ENCODE measurements at regions not wholly inside any gene's neighbourhood (a gene's known extent, or its start where the extent isn't known, plus 50 kb on each side); places are given as distances from the start of the nearest gene placed in this dataset.
A peak's percentile ranks its signal among the peaks of the same experiment; 100 is the strongest.

DNA sequence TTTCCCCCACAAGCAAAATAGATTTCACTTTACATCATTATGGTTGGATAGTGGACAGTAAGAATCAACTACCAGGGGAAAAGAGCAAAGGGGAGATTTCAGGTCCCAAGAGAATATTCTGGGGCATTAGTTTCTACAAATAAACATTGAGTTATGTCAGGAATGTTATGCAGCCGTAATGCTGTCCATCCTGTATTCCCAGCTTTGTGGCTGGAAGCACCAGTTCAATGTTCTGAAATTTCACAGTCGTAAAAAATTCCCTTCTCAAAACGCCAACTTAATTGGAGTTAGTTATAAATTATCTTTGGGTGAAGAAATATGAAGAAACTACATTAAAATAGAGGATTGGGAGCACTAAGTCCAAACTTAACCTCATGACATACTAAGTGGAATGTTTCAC, 141.5 kb upstream of the FIGN start:
- CTCF ChIA-PET: interaction anchor here (0.6 kb wide), 1 partner anchor 332 kb away, joined by 3 read pairs; no protein-coding TSS in a partner anchor

DNA sequence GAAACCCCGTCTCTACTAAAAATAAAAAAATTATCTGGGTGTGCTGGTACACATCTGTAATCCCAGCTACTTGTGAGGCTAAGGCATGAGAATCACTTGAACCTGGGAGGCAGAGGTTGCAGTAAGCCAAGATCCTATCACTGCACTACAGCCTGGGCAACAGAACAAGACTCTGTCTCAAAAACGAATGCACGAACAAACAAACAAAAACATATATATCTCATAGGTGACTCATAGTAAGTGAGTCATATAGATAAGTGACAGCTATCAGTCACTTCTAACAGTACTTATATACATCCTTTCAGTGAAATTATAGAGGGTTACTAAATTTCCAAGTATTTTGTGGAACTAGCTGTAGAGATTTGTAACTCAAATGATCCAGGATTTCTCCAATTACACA, 127.3 kb upstream of the FIGN start:
- no peak for DNase-seq (ENCODE audit: low spot score)
- POLR2A ChIA-PET (ENCODE audit: low non-redundant PET): no interaction called here
- CTCF ChIA-PET: interaction anchor here (0.6 kb wide), 1 partner anchor 428 kb away, joined by 6 read pairs; no protein-coding TSS in a partner anchor
- TF ChIP-seq, protein P1, sequence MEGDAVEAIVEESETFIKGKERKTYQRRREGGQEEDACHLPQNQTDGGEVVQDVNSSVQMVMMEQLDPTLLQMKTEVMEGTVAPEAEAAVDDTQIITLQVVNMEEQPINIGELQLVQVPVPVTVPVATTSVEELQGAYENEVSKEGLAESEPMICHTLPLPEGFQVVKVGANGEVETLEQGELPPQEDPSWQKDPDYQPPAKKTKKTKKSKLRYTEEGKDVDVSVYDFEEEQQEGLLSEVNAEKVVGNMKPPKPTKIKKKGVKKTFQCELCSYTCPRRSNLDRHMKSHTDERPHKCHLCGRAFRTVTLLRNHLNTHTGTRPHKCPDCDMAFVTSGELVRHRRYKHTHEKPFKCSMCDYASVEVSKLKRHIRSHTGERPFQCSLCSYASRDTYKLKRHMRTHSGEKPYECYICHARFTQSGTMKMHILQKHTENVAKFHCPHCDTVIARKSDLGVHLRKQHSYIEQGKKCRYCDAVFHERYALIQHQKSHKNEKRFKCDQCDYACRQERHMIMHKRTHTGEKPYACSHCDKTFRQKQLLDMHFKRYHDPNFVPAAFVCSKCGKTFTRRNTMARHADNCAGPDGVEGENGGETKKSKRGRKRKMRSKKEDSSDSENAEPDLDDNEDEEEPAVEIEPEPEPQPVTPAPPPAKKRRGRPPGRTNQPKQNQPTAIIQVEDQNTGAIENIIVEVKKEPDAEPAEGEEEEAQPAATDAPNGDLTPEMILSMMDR (conservative IDR thresholded peaks at IDR 0.05; ENCODE audit: low read depth): no peak
- no peak overlapping the region for H3K27ac ChIP-seq

More for the DNA sequence above, 141.5 kb upstream of the FIGN start:
- POLR2A ChIA-PET (ENCODE audit: low non-redundant PET): no interaction called here
- TF ChIP-seq, protein P1 (conservative IDR thresholded peaks at IDR 0.05; ENCODE audit: low read depth): no peak
- no peak overlapping the region for H3K27ac ChIP-seq
- DNase-seq (ENCODE audit: low spot score): no peak

DNA sequence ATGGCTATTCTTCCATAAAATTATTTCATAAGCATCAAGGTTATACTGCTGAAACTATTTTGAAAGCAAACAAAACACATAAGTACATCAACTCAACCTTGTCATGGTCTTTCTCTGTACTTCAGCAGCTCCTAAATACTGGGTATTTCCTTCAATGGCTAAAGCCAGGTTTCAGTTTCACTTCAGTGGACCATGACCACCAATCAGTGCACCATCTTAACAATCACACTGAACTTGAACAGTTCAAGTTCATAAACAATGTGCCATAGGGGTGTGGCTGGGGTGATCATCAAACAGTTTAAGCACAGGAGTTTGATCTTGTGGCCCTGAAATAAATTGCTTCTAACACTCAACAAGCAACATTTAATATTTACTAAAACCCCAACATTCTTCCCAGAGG, 124.1 kb upstream of the FIGN start:
- ChIA-PET POLR2A (ENCODE audit: low non-redundant PET) (no interaction called here), CTCF (interaction anchor here (0.7 kb wide), 1 partner anchor 74 kb away, joined by 3 read pairs; no protein-coding TSS in a partner anchor)
- H3K27ac ChIP-seq: no peak overlapping the region
- TF ChIP-seq, protein P1 (conservative IDR thresholded peaks at IDR 0.05; ENCODE audit: low read depth): no peak
- DNase-seq (ENCODE audit: low spot score): no peak

DNA sequence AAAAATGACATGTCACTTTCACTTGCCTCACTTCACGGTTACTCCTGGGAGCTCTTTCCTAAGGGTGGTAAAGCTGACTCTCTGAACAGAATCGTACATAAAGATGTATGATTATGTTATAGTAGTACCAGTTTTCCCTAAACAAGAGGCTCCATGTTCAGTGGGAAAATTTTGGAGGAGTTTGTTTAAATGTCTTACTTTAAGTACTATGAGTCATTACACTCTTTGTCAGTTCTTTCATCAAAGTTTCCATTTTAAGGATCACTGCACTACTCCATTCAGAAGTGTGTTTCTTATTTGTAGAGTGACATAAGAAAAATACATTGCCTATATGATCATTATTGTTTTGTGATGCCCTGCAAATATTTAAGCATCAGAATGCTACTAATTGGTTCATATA, 121.1 kb upstream of the FIGN start:
- ChIA-PET POLR2A (ENCODE audit: low non-redundant PET) (no interaction called here), CTCF (no interaction called here)
- DNase-seq (ENCODE audit: low spot score): no peak
- TF ChIP-seq, protein P1 (conservative IDR thresholded peaks at IDR 0.05; ENCODE audit: low read depth): no peak
- H3K27ac ChIP-seq: no peak overlapping the region

DNA sequence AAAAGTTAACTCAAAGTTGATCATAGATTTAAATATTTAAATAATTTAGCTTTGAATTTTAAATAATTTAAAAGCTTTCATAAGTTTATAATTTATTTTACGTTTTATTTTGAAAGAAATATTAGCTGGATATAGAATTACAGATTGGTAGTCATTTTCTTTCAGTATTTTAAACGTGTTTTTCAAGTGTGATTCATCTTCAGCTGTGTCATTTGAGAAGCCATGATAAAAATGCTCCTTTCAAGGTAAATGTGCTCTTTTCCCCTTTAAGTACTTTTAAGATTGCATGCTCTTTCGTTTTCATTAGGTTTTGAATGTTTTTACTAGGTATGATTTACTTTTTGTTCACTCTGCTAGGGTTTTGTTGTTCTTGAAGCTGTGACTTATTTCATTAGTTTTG, 116.8 kb upstream of the FIGN start:
- ChIA-PET POLR2A (ENCODE audit: low non-redundant PET) (no interaction called here), CTCF (no interaction called here)
- TF ChIP-seq, protein P1 (conservative IDR thresholded peaks at IDR 0.05; ENCODE audit: low read depth): no peak
- H3K27ac ChIP-seq: no peak overlapping the region
- peak; percentile 5 for DNase-seq (ENCODE audit: low spot score)

DNA sequence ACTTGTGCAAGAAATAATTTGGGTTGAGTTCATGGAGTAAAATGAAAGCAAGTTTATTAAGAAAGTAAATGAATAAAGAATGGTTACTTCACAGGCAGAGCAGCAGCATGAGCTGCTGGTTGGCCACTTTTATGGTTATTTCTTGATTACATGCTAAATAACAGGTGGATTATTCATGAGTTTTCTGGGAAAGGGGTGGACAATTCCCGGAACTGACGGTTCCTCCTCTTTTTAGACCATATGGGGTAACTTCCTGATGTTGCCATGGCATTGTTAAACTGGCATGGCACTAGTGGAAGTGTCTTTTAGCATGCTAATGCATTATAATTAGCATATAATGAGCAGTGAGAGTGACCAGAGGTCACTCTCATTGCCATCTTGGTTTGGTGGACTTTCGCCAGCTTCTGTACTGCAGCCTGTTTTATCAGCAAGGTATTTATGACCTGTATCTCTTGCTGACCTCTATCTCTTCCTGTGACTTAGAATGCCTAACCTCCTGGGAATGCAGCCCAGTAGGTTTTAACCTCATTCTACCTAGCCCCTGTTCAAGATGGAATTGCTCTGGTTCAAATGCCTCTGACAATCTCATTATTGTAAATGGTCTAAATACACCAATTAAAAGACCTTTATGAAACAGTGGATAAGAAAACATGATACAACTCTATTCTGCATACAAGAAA, 114.1 kb upstream of the FIGN start:
- POLR2A ChIA-PET (ENCODE audit: low non-redundant PET): no interaction called here

More for the DNA sequence above, 114.1 kb upstream of the FIGN start:
- H3K27ac ChIP-seq: no peak overlapping the region
- TF ChIP-seq, protein P1 (conservative IDR thresholded peaks at IDR 0.05; ENCODE audit: low read depth): no peak
- no peak for DNase-seq (ENCODE audit: low spot score)
- CTCF ChIA-PET: no interaction called here

Measured in RWPE1 (cell line).